ENCODE measurements at regions not wholly inside any gene's neighbourhood (a gene's known extent, or its start where the extent isn't known, plus 50 kb on each side); places are given as distances from the start of the nearest gene placed in this dataset.

DNA sequence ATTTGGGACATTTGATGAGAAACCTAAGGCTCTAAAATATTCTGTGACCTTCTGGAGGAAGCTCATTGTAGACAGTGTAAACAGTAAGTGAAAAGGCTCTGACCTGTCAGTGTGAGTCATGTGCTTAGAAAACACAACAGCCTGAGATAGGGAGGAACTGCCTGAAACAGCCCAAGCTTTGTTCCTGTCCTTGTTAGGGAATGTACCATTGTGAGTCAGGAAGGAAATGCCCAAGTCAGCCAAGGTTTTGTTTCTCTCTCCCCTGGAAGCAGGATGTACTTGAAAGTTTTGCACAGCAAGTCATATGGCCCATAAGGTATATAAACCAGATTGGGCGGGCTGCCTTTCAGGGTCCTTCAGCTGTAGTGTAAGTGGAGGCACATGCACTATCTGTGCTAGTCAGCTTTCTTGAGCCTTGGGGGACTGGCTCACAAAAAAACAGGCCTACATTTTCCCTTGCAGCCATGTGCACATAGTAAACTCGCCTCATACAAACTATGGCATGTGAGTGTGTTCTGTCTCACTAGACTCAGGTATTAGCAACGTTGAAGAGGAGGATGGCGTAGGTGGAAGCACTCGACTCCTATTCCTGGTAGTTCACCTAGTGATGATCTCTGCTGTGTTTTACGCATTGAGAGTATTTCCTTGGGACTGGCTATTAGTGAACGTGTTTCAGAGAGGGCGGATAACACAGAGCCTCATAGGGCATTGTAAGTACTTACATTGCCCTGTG is 141.2 kb upstream of the KLHL1 start:
- Histone ChIP-seq H4K20me1 (ENCODE audit: insufficient read depth) (no peaks in the 10 kb centered on the region), H3K9ac (no peak overlapping the region), H3K79me2 (ENCODE audit: insufficient read depth, low read depth) (no peaks in the 10 kb centered on the region), H3K4me1 (ENCODE audit: low read depth, poor library complexity, severe bottlenecking) (no peaks in the 10 kb centered on the region), H3K36me3 (ENCODE audit: insufficient read depth) (no peaks in the 10 kb centered on the region), H3K4me2 (no peak overlapping the region), H2AFZ (ENCODE audit: low read depth) (no peak overlapping the region), H3K4me3 (IDR thresholded peaks at IDR 0.05; ENCODE audit: insufficient read depth, low read depth, low read length) (no peak overlapping the region), H3K27me3 (ENCODE audit: insufficient read depth, low read depth) (no peaks in the 10 kb centered on the region), H3K27ac (no peak overlapping the region)
- TF ChIP-seq, protein P1, sequence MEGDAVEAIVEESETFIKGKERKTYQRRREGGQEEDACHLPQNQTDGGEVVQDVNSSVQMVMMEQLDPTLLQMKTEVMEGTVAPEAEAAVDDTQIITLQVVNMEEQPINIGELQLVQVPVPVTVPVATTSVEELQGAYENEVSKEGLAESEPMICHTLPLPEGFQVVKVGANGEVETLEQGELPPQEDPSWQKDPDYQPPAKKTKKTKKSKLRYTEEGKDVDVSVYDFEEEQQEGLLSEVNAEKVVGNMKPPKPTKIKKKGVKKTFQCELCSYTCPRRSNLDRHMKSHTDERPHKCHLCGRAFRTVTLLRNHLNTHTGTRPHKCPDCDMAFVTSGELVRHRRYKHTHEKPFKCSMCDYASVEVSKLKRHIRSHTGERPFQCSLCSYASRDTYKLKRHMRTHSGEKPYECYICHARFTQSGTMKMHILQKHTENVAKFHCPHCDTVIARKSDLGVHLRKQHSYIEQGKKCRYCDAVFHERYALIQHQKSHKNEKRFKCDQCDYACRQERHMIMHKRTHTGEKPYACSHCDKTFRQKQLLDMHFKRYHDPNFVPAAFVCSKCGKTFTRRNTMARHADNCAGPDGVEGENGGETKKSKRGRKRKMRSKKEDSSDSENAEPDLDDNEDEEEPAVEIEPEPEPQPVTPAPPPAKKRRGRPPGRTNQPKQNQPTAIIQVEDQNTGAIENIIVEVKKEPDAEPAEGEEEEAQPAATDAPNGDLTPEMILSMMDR (conservative IDR thresholded peaks at IDR 0.05; ENCODE audit: low read depth, low read length): no peak

DNA sequence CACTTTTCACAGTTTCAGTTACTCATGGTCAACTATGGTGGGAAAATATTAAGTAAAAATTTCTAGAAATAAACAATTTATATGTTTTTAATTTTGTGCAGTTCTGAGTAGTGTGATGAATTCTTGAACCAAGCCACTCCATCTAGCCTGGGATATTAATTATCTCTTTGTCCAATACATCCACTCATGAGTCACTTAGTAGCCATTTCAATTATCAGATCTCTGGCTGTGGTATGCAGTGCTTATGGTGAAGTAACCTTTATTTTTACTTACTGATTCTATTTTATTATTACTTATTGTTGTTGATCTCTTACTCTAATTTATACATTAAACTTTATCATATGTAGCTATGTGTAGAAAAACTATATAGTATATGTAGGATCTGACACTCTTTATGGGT is 128.9 kb upstream of the KLHL1 start:
- Histone ChIP-seq H2AFZ (ENCODE audit: low read depth) (no peak overlapping the region), H4K20me1 (ENCODE audit: insufficient read depth) (no peaks in the 10 kb centered on the region), H3K4me2 (no peak overlapping the region), H3K4me1 (ENCODE audit: low read depth, poor library complexity, severe bottlenecking) (no peaks in the 10 kb centered on the region), H3K27ac (no peak overlapping the region), H3K9ac (no peak overlapping the region), H3K36me3 (ENCODE audit: insufficient read depth) (no peaks in the 10 kb centered on the region), H3K27me3 (ENCODE audit: insufficient read depth, low read depth) (no peaks in the 10 kb centered on the region), H3K4me3 (IDR thresholded peaks at IDR 0.05; ENCODE audit: insufficient read depth, low read depth, low read length) (no peak overlapping the region), H3K79me2 (ENCODE audit: insufficient read depth, low read depth) (no peaks in the 10 kb centered on the region)
- TF ChIP-seq, protein P1 (conservative IDR thresholded peaks at IDR 0.05; ENCODE audit: low read depth, low read length): no peak

DNA sequence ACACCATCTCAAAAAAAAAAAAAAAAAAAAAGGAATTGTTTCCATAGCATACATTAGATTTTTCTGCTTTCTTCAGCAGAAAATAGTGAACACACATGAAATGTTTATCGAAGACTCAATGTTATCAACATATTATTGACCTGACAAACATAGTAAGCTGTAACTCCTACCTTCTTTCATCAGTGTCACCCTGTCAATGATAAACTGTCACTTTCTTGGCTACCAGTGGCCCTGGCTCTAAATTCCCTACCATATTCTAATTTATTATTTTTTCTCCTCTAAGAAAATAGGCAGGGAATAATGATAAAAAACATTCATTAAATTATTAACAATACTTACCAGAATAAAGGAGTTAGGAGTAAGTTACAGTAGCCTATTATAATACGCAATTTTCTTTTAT is 127.3 kb upstream of the KLHL1 start:
- Histone ChIP-seq H3K4me3 (IDR thresholded peaks at IDR 0.05; ENCODE audit: insufficient read depth, low read depth, low read length) (no peak overlapping the region), H3K79me2 (ENCODE audit: insufficient read depth, low read depth) (no peaks in the 10 kb centered on the region), H3K27me3 (ENCODE audit: insufficient read depth, low read depth) (no peaks in the 10 kb centered on the region), H3K4me2 (no peak overlapping the region), H3K4me1 (ENCODE audit: low read depth, poor library complexity, severe bottlenecking) (no peaks in the 10 kb centered on the region), H3K36me3 (ENCODE audit: insufficient read depth) (no peaks in the 10 kb centered on the region), H3K27ac (no peak overlapping the region), H2AFZ (ENCODE audit: low read depth) (no peak overlapping the region), H4K20me1 (ENCODE audit: insufficient read depth) (no peaks in the 10 kb centered on the region), H3K9ac (no peak overlapping the region)
- TF ChIP-seq, protein P1 (conservative IDR thresholded peaks at IDR 0.05; ENCODE audit: low read depth, low read length): no peak

DNA sequence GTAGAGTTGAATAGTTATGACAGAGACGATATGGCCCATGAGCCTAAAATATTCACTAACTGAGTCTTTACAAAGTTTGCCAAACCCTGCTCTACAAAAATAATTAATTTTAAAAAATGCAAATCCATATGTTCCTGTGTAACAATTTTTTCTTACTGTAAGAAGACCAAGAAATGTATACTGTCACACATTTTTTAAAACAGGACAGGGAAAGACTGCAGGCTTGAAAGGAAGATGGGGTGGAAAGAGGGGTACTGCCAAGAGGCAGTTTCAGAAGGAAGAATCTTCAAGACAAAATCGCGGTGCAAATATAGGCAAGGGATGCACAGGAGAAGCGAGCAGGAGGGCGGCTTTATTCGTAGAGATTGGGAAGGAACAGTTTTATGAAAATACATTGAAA is 115.7 kb upstream of the KLHL1 start:
- H3K36me3 ChIP-seq (ENCODE audit: insufficient read depth): no peaks in the 10 kb centered on the region
- TF ChIP-seq, protein P1 (conservative IDR thresholded peaks at IDR 0.05; ENCODE audit: low read depth, low read length): no peak
- no peak overlapping the region for H3K9ac ChIP-seq
- H3K27me3 ChIP-seq (ENCODE audit: insufficient read depth, low read depth): no peaks in the 10 kb centered on the region
- no peaks in the 10 kb centered on the region for H3K4me1 ChIP-seq (ENCODE audit: low read depth, poor library complexity, severe bottlenecking)
- H4K20me1 ChIP-seq (ENCODE audit: insufficient read depth): no peaks in the 10 kb centered on the region
- H3K4me2 ChIP-seq: no peak overlapping the region
- H3K27ac ChIP-seq: no peak overlapping the region
- H3K79me2 ChIP-seq (ENCODE audit: insufficient read depth, low read depth): no peaks in the 10 kb centered on the region
- no peak overlapping the region for H2AFZ ChIP-seq (ENCODE audit: low read depth)
- H3K4me3 ChIP-seq (IDR thresholded peaks at IDR 0.05; ENCODE audit: insufficient read depth, low read depth, low read length): no peak overlapping the region
